GM12878 (cell line): ENCODE measurements at regions not wholly inside any gene's neighbourhood (a gene's known extent, or its start where the extent isn't known, plus 50 kb on each side); places are given as distances from the start of the nearest gene placed in this dataset.

Source experiments
- BCL11A ChIP-seq: IDR thresholded peaks from 2 replicates; pipeline ENCODE4 v1.6.1; 2011; ENCODE audit warnings: low read depth, low read length
- CREB1 ChIP-seq: IDR thresholded peaks from 2 replicates; pipeline ENCODE4 v1.6.1; 2012; ENCODE audit warnings: low read depth, mild to moderate bottlenecking, inconsistent platforms
- HDAC6 ChIP-seq: fragments of 200-600 bp; sonication (generic); IDR thresholded peaks from one replicate; pipeline ENCODE4 v1.8.0; 2017; ENCODE audit warnings: antibody characterized with exemption; ENCODE audit not compliant: unreplicated experiment
- MXI1 ChIP-seq: fragments of 150-350 bp; IDR thresholded peaks from 2 replicates; pipeline ENCODE4 v1.6.1; 2011; ENCODE audit warnings: low read depth, mild to moderate bottlenecking, inconsistent platforms, low read length, improper control_type of control experiment
- NR2C1 ChIP-seq: fragments of 450-650 bp; IDR thresholded peaks from 2 replicates; pipeline ENCODE4 v1.6.1; 2017; ENCODE audit warnings: antibody characterized with exemption, mild to moderate bottlenecking, moderate library complexity
- NR2F1 ChIP-seq: fragments of 450-650 bp; conservative IDR thresholded peaks from 2 replicates; pipeline ENCODE4 v1.6.1; 2017; ENCODE audit warnings: mild to moderate bottlenecking
- PAX5 ChIP-seq: IDR thresholded peaks from 2 replicates; pipeline ENCODE4 v1.6.1; 2011; ENCODE audit warnings: low read depth, low read length, borderline replicate concordance
- SIX5 ChIP-seq: IDR thresholded peaks from 2 replicates; pipeline ENCODE4 v1.6.1; 2011; ENCODE audit warnings: mild to moderate bottlenecking, low read depth, low read length, moderate library complexity; ENCODE audit not compliant: severe bottlenecking
- SMAD1 ChIP-seq: fragments of 450-650 bp; IDR thresholded peaks from 2 replicates; pipeline ENCODE4 v1.6.1; 2018; ENCODE audit warnings: mild to moderate bottlenecking, low read depth; ENCODE audit not compliant: partially characterized antibody
- SMAD5 ChIP-seq: IDR thresholded peaks from 2 replicates; pipeline ENCODE4 v1.6.1; 2016; ENCODE audit warnings: antibody characterized with exemption, low read depth
- SP1 ChIP-seq: IDR thresholded peaks from one replicate; pipeline ENCODE4 v1.6.1; 2011; ENCODE audit warnings: low read depth, low read length
- TBL1XR1 ChIP-seq: IDR thresholded peaks from 2 replicates; pipeline ENCODE4 v1.6.1; 2012; ENCODE audit warnings: low read depth, low read length, improper control_type of control experiment
- TCF7 ChIP-seq: IDR thresholded peaks from 2 replicates; pipeline ENCODE4 v1.6.1; 2014; ENCODE audit warnings: antibody characterized with exemption, borderline replicate concordance
- ZNF207 ChIP-seq: fragments of 450-650 bp; IDR thresholded peaks from 2 replicates; pipeline ENCODE4 v1.6.1; 2014; ENCODE audit warnings: antibody characterized with exemption, mild to moderate bottlenecking, borderline replicate concordance
- TF ChIP-seq, protein P1 (sequence below): fragments of 450-650 bp; formaldehyde crosslinking; IDR thresholded peaks from 2 replicates; pipeline ENCODE4 v1.4.0; 2020; ENCODE audit warnings: mild to moderate bottlenecking, moderate library complexity
- TF ChIP-seq, protein P2 (sequence below): IDR thresholded peaks from 2 replicates; pipeline ENCODE4 v1.6.1; 2011; ENCODE audit warnings: low read depth, low read length, improper control_type of control experiment, borderline replicate concordance
- TF ChIP-seq, protein P3 (sequence below): fragments of 450-650 bp; IDR thresholded peaks from 2 replicates; pipeline ENCODE4 v1.6.1; 2018; ENCODE audit warnings: mild to moderate bottlenecking, low read depth, moderate library complexity; ENCODE audit not compliant: partially characterized antibody
- TF ChIP-seq, protein P4 (sequence below): fragments of 450-650 bp; formaldehyde crosslinking; IDR thresholded peaks from 2 replicates; pipeline ENCODE4 v1.4.0; 2022; ENCODE audit warnings: mild to moderate bottlenecking, moderate library complexity

DNA sequence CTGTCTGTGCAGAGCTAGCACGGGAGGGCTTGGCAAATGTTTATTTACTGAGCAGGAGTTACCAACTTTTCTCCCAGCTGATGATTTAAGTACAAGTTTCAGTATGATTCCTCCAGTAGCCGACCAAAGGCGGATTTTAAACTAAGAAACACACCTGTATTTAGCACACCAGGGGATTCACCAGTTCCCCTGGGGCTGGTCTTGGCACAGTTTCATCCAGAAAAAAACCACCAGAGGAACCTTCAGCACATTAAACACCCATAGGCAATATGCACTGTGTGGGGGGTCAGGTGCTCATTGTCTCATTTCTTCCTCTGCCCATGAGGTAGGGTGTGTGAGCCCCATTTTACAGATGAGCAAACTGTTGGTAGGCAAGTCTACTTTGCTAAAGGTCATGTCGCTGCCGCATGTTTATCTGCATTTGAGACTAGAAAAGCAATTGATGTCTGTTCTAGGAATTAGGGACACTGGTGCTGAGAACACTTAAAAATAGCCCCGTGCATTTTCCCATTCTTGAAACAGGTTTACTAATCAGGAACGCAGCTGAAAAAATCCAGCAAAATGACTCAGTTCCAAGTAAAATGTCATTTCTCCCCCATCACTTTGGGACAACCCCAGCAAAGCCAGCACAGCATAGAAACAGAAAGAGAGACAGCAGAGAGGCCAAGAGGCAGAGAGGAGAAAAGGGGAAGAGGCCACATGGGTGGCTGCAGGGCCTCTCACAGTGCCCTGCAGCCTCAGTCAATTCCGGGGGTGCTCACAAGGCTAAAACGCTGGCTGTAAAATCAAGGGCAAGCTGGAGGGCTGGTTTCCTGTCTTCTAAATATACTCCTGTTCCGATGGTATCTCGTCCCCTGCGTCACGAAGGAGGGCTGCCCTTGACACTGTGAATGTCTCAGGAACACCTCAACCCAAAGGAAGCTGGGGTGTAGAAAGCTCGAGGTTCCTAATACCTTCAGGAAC lies 166.8 kb upstream of the ID2 start (continued):
- TF ChIP-seq PAX5 (peak; percentile 89; the same call in 1 of the 2 replicates), TBL1XR1 (peak; percentile 96), BCL11A (peak; percentile 97), ZNF207 (peak; percentile 56), SMAD1 (peak; percentile 91), NR2C1 (no peak), SIX5 (no peak), SMAD5 (no peak), TCF7 (no peak; the same call in 1 of the 2 replicates), MXI1 (peak; percentile 51), CREB1 (peak; percentile 59; the same call in 1 of the 2 replicates), HDAC6 (no peak), NR2F1 (peak; percentile 77), SP1 (peak; percentile 68)
- TF ChIP-seq, protein P1, sequence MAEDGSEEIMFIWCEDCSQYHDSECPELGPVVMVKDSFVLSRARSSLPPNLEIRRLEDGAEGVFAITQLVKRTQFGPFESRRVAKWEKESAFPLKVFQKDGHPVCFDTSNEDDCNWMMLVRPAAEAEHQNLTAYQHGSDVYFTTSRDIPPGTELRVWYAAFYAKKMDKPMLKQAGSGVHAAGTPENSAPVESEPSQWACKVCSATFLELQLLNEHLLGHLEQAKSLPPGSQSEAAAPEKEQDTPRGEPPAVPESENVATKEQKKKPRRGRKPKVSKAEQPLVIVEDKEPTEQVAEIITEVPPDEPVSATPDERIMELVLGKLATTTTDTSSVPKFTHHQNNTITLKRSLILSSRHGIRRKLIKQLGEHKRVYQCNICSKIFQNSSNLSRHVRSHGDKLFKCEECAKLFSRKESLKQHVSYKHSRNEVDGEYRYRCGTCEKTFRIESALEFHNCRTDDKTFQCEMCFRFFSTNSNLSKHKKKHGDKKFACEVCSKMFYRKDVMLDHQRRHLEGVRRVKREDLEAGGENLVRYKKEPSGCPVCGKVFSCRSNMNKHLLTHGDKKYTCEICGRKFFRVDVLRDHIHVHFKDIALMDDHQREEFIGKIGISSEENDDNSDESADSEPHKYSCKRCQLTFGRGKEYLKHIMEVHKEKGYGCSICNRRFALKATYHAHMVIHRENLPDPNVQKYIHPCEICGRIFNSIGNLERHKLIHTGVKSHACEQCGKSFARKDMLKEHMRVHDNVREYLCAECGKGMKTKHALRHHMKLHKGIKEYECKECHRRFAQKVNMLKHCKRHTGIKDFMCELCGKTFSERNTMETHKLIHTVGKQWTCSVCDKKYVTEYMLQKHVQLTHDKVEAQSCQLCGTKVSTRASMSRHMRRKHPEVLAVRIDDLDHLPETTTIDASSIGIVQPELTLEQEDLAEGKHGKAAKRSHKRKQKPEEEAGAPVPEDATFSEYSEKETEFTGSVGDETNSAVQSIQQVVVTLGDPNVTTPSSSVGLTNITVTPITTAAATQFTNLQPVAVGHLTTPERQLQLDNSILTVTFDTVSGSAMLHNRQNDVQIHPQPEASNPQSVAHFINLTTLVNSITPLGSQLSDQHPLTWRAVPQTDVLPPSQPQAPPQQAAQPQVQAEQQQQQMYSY (CRISPR knock-in tag): no peak
- TF ChIP-seq, protein P2, sequence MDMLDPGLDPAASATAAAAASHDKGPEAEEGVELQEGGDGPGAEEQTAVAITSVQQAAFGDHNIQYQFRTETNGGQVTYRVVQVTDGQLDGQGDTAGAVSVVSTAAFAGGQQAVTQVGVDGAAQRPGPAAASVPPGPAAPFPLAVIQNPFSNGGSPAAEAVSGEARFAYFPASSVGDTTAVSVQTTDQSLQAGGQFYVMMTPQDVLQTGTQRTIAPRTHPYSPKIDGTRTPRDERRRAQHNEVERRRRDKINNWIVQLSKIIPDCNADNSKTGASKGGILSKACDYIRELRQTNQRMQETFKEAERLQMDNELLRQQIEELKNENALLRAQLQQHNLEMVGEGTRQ: no peak; the same call in 1 of the 2 replicates
- TF ChIP-seq, protein P3, sequence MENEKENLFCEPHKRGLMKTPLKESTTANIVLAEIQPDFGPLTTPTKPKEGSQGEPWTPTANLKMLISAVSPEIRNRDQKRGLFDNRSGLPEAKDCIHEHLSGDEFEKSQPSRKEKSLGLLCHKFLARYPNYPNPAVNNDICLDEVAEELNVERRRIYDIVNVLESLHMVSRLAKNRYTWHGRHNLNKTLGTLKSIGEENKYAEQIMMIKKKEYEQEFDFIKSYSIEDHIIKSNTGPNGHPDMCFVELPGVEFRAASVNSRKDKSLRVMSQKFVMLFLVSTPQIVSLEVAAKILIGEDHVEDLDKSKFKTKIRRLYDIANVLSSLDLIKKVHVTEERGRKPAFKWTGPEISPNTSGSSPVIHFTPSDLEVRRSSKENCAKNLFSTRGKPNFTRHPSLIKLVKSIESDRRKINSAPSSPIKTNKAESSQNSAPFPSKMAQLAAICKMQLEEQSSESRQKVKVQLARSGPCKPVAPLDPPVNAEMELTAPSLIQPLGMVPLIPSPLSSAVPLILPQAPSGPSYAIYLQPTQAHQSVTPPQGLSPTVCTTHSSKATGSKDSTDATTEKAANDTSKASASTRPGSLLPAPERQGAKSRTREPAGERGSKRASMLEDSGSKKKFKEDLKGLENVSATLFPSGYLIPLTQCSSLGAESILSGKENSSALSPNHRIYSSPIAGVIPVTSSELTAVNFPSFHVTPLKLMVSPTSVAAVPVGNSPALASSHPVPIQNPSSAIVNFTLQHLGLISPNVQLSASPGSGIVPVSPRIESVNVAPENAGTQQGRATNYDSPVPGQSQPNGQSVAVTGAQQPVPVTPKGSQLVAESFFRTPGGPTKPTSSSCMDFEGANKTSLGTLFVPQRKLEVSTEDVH: no peak
- TF ChIP-seq, protein P4, sequence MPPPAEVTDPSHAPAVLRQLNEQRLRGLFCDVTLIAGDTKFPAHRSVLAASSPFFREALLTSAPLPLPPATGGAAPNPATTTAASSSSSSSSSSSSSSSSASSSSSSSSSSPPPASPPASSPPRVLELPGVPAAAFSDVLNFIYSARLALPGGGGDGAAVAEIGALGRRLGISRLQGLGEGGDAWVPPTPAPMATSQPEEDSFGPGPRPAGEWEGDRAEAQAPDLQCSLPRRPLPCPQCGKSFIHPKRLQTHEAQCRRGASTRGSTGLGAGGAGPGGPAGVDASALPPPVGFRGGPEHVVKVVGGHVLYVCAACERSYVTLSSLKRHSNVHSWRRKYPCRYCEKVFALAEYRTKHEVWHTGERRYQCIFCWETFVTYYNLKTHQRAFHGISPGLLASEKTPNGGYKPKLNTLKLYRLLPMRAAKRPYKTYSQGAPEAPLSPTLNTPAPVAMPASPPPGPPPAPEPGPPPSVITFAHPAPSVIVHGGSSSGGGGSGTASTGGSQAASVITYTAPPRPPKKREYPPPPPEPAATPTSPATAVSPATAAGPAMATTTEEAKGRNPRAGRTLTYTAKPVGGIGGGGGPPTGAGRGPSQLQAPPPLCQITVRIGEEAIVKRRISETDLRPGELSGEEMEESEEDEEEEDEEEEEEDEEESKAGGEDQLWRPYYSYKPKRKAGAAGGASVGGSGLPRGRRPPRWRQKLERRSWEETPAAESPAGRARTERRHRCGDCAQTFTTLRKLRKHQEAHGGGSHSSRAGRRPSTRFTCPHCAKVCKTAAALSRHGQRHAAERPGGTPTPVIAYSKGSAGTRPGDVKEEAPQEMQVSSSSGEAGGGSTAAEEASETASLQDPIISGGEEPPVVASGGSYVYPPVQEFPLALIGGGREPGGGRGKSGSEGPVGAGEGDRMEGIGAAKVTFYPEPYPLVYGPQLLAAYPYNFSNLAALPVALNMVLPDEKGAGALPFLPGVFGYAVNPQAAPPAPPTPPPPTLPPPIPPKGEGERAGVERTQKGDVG (CRISPR knock-in tag): no peak
